H1 (cell line): ENCODE measurements at regions not wholly inside any gene's neighbourhood (a gene's known extent, or its start where the extent isn't known, plus 50 kb on each side); places are given as distances from the start of the nearest gene placed in this dataset.

Experiments
- CTCF ChIA-PET: fragments of 300-600 bp; sonication (Branson Sonifier 250); formaldehyde crosslinking; loops from one replicate; lab custom pipeline; 2021; ENCODE audit not compliant: partially characterized antibody; lab: Charles Lee
- POLR2A ChIA-PET: fragments of 300-600 bp; sonication (Branson Sonifier 250); formaldehyde crosslinking; loops from one replicate; lab custom pipeline; 2021; ENCODE audit warnings: inconsistent platforms; ENCODE audit not compliant: partially characterized antibody; lab: Charles Lee
- DNase-seq, 2 experiments: peaks; one replicate each; pipeline versions ENCODE4 v3.0.0 to v3.0.0-alpha.2; 2010 to 2022; ENCODE audit warnings: low spot score in 2 of 2, low read depth in 1 of 2, mixed read lengths in 1 of 2
- FAIRE-seq: peaks from 2 replicates; lab custom pipeline; 2011; peaks lifted over from hg19 to GRCh38; lab: Jason Lieb, UNC
- H2AFZ ChIP-seq: 2 replicates; pipeline ENCODE4 v1.8.1; 2012; ENCODE audit warnings: low read length, inconsistent platforms
- H2AK5ac ChIP-seq: 2 replicates; pipeline ENCODE4 v1.6.1; 2013; ENCODE audit warnings: low read depth, low read length
- H2BK120ac ChIP-seq: replicated peaks from 2 replicates; pipeline ENCODE3; 2013; ENCODE audit warnings: low read depth, low read length, inconsistent platforms
- H2BK12ac ChIP-seq: 2 replicates; pipeline ENCODE4 v1.6.1; 2013; ENCODE audit warnings: low read depth, low read length
- H2BK15ac ChIP-seq: 2 replicates; pipeline ENCODE4 v1.6.1; 2013; ENCODE audit warnings: low read length
- H2BK20ac ChIP-seq: 2 replicates; pipeline ENCODE4 v1.6.1; 2013; ENCODE audit warnings: low read length
- H2BK5ac ChIP-seq: 2 replicates; pipeline ENCODE4 v1.6.1; 2013; ENCODE audit warnings: low read depth, low read length
- H3K14ac ChIP-seq: 2 replicates; pipeline ENCODE4 v1.6.1; 2013; ENCODE audit warnings: inconsistent platforms; ENCODE audit not compliant: insufficient read length
- H3K18ac ChIP-seq: 2 replicates; pipeline ENCODE4 v1.6.1; 2013; ENCODE audit warnings: low read length; ENCODE audit errors: extremely low read depth
- H3K23ac ChIP-seq: 2 replicates; pipeline ENCODE4 v1.6.1; 2013; ENCODE audit warnings: inconsistent platforms; ENCODE audit not compliant: insufficient read length
- H3K23me2 ChIP-seq: 2 replicates; pipeline ENCODE4 v1.6.1; 2013; ENCODE audit warnings: low read depth, low read length
- H3K27ac ChIP-seq: 2 replicates; pipeline ENCODE4 v1.6.1; 2011; ENCODE audit warnings: low read depth, low read length, inconsistent platforms
- H3K27me3 ChIP-seq, 4 experiments: replicated peaks in 1 of 4; 1 replicate in 1 of 4; 2 replicates in 3 of 4; pipeline versions ENCODE4 v1.6.1 to v1.8.1; 2011 to 2013; ENCODE audit warnings: low read length in 3 of 4, mild to moderate bottlenecking in 3 of 4, inconsistent platforms in 2 of 4, mixed read lengths in 2 of 4, moderate library complexity in 1 of 4; ENCODE audit not compliant: control insufficient read depth in 3 of 4, insufficient read depth in 3 of 4; ENCODE audit errors: extremely low read depth in 1 of 4
- H3K36me3 ChIP-seq, 4 experiments: 2 replicates each; pipeline versions ENCODE4 v1.6.1 to v1.8.1; 2011 to 2013; ENCODE audit warnings: mild to moderate bottlenecking in 4 of 4, low read length in 3 of 4, moderate library complexity in 2 of 4, control low read depth in 1 of 4, inconsistent platforms in 1 of 4; ENCODE audit not compliant: insufficient read depth in 4 of 4, control insufficient read depth in 2 of 4
- H3K4ac ChIP-seq: replicated peaks from 2 replicates; pipeline ENCODE3; 2013; ENCODE audit warnings: low read length, low read depth, mixed read lengths, inconsistent platforms; ENCODE audit not compliant: insufficient read length
- H3K4me1 ChIP-seq, 4 experiments: replicated peaks in 1 of 4; 1 replicate in 1 of 4; 2 replicates in 3 of 4; pipeline versions ENCODE4 v1.6.1 to v1.8.1; 2011 to 2013; ENCODE audit warnings: low read length in 3 of 4, inconsistent platforms in 2 of 4, mixed read lengths in 1 of 4; ENCODE audit not compliant: insufficient read depth in 4 of 4, control insufficient read depth in 3 of 4
- H3K4me2 ChIP-seq, 2 experiments: 2 replicates each; pipeline versions ENCODE4 v1.6.1 to v1.8.1; 2011 to 2013; ENCODE audit warnings: low read depth in 2 of 2, low read length in 2 of 2, control low read depth in 1 of 2, inconsistent platforms in 1 of 2, mild to moderate bottlenecking in 1 of 2; ENCODE audit not compliant: insufficient read depth in 1 of 2
- H3K4me3 ChIP-seq, 4 experiments: fragments of 200-600, 300-600 bp in 1 of 4; sonication (generic), shearing (Covaris generic), sonication (Bioruptor Twin) in 1 of 4; 2 replicates each; pipeline versions ENCODE4 v1.5.1 to v1.8.1; 2011 to 2016; ENCODE audit warnings: low read length in 4 of 4, low read depth in 3 of 4, control low read depth in 2 of 4, inconsistent platforms in 2 of 4, mild to moderate bottlenecking in 2 of 4, mixed read lengths in 1 of 4, moderate library complexity in 1 of 4; ENCODE audit not compliant: insufficient read depth in 2 of 4; ENCODE audit errors: extremely low read depth in 1 of 4
- H3K56ac ChIP-seq: replicated peaks from 2 replicates; pipeline ENCODE3; 2013; ENCODE audit warnings: low read depth, mild to moderate bottlenecking, mixed read lengths, low read length, inconsistent platforms; ENCODE audit not compliant: insufficient read length
- H3K79me1 ChIP-seq: 2 replicates; pipeline ENCODE4 v1.6.1; 2013; ENCODE audit warnings: low read depth, low read length, control low read depth
- H3K79me2 ChIP-seq, 2 experiments: 2 replicates each; pipeline versions ENCODE4 v1.6.1 to v1.8.1; 2012 to 2013; ENCODE audit warnings: low read length in 2 of 2, mild to moderate bottlenecking in 2 of 2, inconsistent platforms in 1 of 2; ENCODE audit not compliant: insufficient read depth in 2 of 2, control insufficient read depth in 1 of 2
- H3K9ac ChIP-seq, 4 experiments: replicated peaks in 1 of 4; 1 replicate in 1 of 4; 2 replicates in 3 of 4; pipeline versions ENCODE4 v1.6.1 to v1.8.1; 2011 to 2013; ENCODE audit warnings: low read depth in 3 of 4, low read length in 3 of 4, control low read depth in 2 of 4, mild to moderate bottlenecking in 2 of 4, moderate library complexity in 2 of 4, inconsistent platforms in 1 of 4; ENCODE audit errors: extremely low read depth in 1 of 4
- H3K9me3 ChIP-seq, 2 experiments: 2 replicates each; pipeline versions ENCODE4 v1.6.1 to v1.8.1; 2012 to 2013; ENCODE audit warnings: mild to moderate bottlenecking in 2 of 2, moderate library complexity in 2 of 2, control low read depth in 1 of 2, inconsistent platforms in 1 of 2, low read depth in 1 of 2, low read length in 1 of 2, mixed read lengths in 1 of 2; ENCODE audit not compliant: insufficient read depth in 2 of 2
- H4K20me1 ChIP-seq, 2 experiments: replicated peaks in 1 of 2; 2 replicates each; pipeline versions ENCODE3 to v1.8.1; 2011 to 2013; ENCODE audit warnings: inconsistent platforms in 2 of 2, low read length in 2 of 2, mild to moderate bottlenecking in 1 of 2; ENCODE audit not compliant: insufficient read depth in 2 of 2, control insufficient read depth in 1 of 2
- H4K5ac ChIP-seq: 2 replicates; pipeline ENCODE4 v1.6.1; 2013; ENCODE audit warnings: low read length, low read depth, mixed read lengths, inconsistent platforms; ENCODE audit not compliant: insufficient read length
- H4K8ac ChIP-seq: 2 replicates; pipeline ENCODE4 v1.8.0; 2013; ENCODE audit warnings: mild to moderate bottlenecking, moderate library complexity, low read length, inconsistent platforms; ENCODE audit not compliant: insufficient read depth; ENCODE audit errors: extremely low read depth
- H4K91ac ChIP-seq: replicated peaks from 2 replicates; pipeline ENCODE3; 2013; ENCODE audit warnings: low read length, mixed read lengths, inconsistent platforms; ENCODE audit not compliant: insufficient read length
- BCL11A ChIP-seq, 2 experiments: IDR thresholded peaks; one replicate each; pipeline ENCODE4 v1.6.1; 2011; ENCODE audit warnings: low read depth in 2 of 2, low read length in 2 of 2, mild to moderate bottlenecking in 2 of 2
- CHD2 ChIP-seq: IDR thresholded peaks from 2 replicates; pipeline ENCODE4 v1.6.1; 2012; ENCODE audit warnings: low read length, improper control_type of control experiment
- KDM1A ChIP-seq: fragments of 200-600, 300-600 bp; sonication (generic); IDR thresholded peaks from 2 replicates; pipeline ENCODE4 v1.7.1; 2016; ENCODE audit warnings: mild to moderate bottlenecking, low read length, borderline replicate concordance
- KDM4A ChIP-seq: IDR thresholded peaks from one replicate; pipeline ENCODE4 v1.7.1; 2012; ENCODE audit warnings: low read depth, mild to moderate bottlenecking, moderate library complexity, low read length, inconsistent platforms; ENCODE audit not compliant: severe bottlenecking
- KDM5A ChIP-seq: fragments of 200-600 bp; IDR thresholded peaks from 2 replicates; pipeline ENCODE4 v1.7.1; 2012; ENCODE audit warnings: mild to moderate bottlenecking, low read length, inconsistent platforms, mixed read lengths
- MAX ChIP-seq: IDR thresholded peaks from 2 replicates; pipeline ENCODE4 v1.6.1; 2012; ENCODE audit warnings: inconsistent platforms
- RBBP5 ChIP-seq: IDR thresholded peaks from 2 replicates; pipeline ENCODE4 v1.7.1; 2012; ENCODE audit warnings: low read depth, mild to moderate bottlenecking, inconsistent platforms, low read length, moderate library complexity, borderline replicate concordance
- RFX5 ChIP-seq: IDR thresholded peaks from 2 replicates; pipeline ENCODE4 v1.6.1; 2011; ENCODE audit warnings: low read depth, low read length, improper control_type of control experiment, borderline replicate concordance
- SP1 ChIP-seq: IDR thresholded peaks from 2 replicates; pipeline ENCODE4 v1.6.1; 2011; ENCODE audit warnings: low read depth, low read length
- YY1 ChIP-seq: IDR thresholded peaks from 2 replicates; pipeline ENCODE4 v1.6.1; 2011; ENCODE audit warnings: low read depth, mild to moderate bottlenecking, low read length
- WGBS, 2 experiments: shearing (Covaris generic) in 1 of 2; methylation state at CpG; one replicate each; pipeline versions ENCODE4 v1.1.6 to v1.1.7; 2013 to 2015; ENCODE audit warnings: low lambda C conversion rate in 2 of 2, mixed read lengths in 2 of 2, inconsistent platforms in 1 of 2, low coverage in 1 of 2, missing lambda C conversion rate in 1 of 2; ENCODE audit not compliant: insufficient replicate concordance in 2 of 2, insufficient coverage in 1 of 2, insufficient read length in 1 of 2; ENCODE audit errors: extremely low coverage in 1 of 2, missing lambda C conversion rate in 1 of 2; 5-methylcytosine and 5-hydroxymethylcytosine counted together
- TF ChIP-seq, protein P1 (sequence below), 3 experiments: IDR thresholded peaks; 1 replicate in 2 of 3; 2 replicates in 1 of 3; pipeline versions ENCODE4 v1.5.1 to v1.6.1; 2011; ENCODE audit warnings: low read length in 3 of 3, mild to moderate bottlenecking in 3 of 3, inconsistent platforms in 2 of 3, low read depth in 1 of 3, moderate library complexity in 1 of 3; ENCODE audit not compliant: insufficient read depth in 1 of 3; ENCODE audit errors: control extremely low read depth in 1 of 3
- TF ChIP-seq, protein P2 (sequence below): IDR thresholded peaks from 2 replicates; pipeline ENCODE4 v1.6.1; 2011; ENCODE audit warnings: low read depth, mild to moderate bottlenecking, low read length; ENCODE audit not compliant: insufficient read depth

- H2AFZ ChIP-seq: no peak overlapping the region
- CTCF ChIA-PET: interaction anchor here (1.5 kb wide), 1 partner anchor 93 kb away, joined by 5 read pairs; no protein-coding TSS in a partner anchor
- no peak overlapping the region for H3K4me3 ChIP-seq
- no peaks in the 10 kb centered on the region for H3K79me1 ChIP-seq
- no peak overlapping the region for H4K5ac ChIP-seq
- 77% methylated on average over 3 of the region's 3 CpGs; no CpG with 5 or more reads in 1 of the 2 experiments for WGBS, 2 experiments
- H2BK15ac ChIP-seq: no peak overlapping the region
- H3K9me3 ChIP-seq: no peaks in the 10 kb centered on the region
- no peak overlapping the region for H3K4me2 ChIP-seq
- FAIRE-seq (no peak), DNase-seq (no peak)
- POLR2A ChIA-PET: no interaction called here
- H4K20me1 ChIP-seq: no peaks in the 10 kb centered on the region
- no peaks in the 10 kb centered on the region for H3K36me3 ChIP-seq
- H3K4me1 ChIP-seq: peaks cover 0 to 3% (median 1%) of the 10 kb centered on the region in 4 experiments; a peak in 2 of 7 replicates
- no peak overlapping the region for H3K9ac ChIP-seq
- no peaks in the 10 kb centered on the region for H3K79me2 ChIP-seq
- H2BK12ac ChIP-seq: no peak overlapping the region
- no peak overlapping the region for H4K91ac ChIP-seq
- H3K27me3 ChIP-seq: no peaks in the 10 kb centered on the region
- no peak overlapping the region for H3K23ac ChIP-seq
- no peak overlapping the region for H3K4ac ChIP-seq
- H3K27ac ChIP-seq: no peak overlapping the region
- H2BK5ac ChIP-seq: no peak overlapping the region
- H3K56ac ChIP-seq: no peak overlapping the region
- no peaks in the 10 kb centered on the region for H3K23me2 ChIP-seq
- H4K8ac ChIP-seq: no peak overlapping the region
- no peak overlapping the region for H2BK120ac ChIP-seq
- no peak overlapping the region for H2BK20ac ChIP-seq
- H2AK5ac ChIP-seq: no peak overlapping the region
- H3K18ac ChIP-seq: no peak overlapping the region
- H3K14ac ChIP-seq: no peak overlapping the region
- TF ChIP-seq RBBP5: no peak
- TF ChIP-seq BCL11A (IDR thresholded peaks at IDR 0.05; ENCODE audit: low read depth in 2 of 2, low read length in 2 of 2): no peak
- TF ChIP-seq YY1: no peak
- TF ChIP-seq SP1: no peak
- TF ChIP-seq KDM5A: no peak
- no peak for TF ChIP-seq MAX
- TF ChIP-seq, protein P1, sequence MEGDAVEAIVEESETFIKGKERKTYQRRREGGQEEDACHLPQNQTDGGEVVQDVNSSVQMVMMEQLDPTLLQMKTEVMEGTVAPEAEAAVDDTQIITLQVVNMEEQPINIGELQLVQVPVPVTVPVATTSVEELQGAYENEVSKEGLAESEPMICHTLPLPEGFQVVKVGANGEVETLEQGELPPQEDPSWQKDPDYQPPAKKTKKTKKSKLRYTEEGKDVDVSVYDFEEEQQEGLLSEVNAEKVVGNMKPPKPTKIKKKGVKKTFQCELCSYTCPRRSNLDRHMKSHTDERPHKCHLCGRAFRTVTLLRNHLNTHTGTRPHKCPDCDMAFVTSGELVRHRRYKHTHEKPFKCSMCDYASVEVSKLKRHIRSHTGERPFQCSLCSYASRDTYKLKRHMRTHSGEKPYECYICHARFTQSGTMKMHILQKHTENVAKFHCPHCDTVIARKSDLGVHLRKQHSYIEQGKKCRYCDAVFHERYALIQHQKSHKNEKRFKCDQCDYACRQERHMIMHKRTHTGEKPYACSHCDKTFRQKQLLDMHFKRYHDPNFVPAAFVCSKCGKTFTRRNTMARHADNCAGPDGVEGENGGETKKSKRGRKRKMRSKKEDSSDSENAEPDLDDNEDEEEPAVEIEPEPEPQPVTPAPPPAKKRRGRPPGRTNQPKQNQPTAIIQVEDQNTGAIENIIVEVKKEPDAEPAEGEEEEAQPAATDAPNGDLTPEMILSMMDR (IDR thresholded peaks at IDR 0.05; ENCODE audit: control extremely low read depth in 1 of 3, insufficient read depth in 1 of 3, low read depth in 1 of 3, low read length in 3 of 3): no peak
- no peak for TF ChIP-seq KDM1A
- TF ChIP-seq CHD2: no peak
- TF ChIP-seq RFX5: no peak
- TF ChIP-seq, protein P2, sequence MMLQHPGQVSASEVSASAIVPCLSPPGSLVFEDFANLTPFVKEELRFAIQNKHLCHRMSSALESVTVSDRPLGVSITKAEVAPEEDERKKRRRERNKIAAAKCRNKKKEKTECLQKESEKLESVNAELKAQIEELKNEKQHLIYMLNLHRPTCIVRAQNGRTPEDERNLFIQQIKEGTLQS: no peak
- no peak for TF ChIP-seq KDM4A
Observed at GRCh38 chr18:27656905-27657304, 471.8 kb upstream of the CHST9 start.
